ENCODE measurements at regions not wholly inside any gene's neighbourhood (a gene's known extent, or its start where the extent isn't known, plus 50 kb on each side); places are given as distances from the start of the nearest gene placed in this dataset.

DNA sequence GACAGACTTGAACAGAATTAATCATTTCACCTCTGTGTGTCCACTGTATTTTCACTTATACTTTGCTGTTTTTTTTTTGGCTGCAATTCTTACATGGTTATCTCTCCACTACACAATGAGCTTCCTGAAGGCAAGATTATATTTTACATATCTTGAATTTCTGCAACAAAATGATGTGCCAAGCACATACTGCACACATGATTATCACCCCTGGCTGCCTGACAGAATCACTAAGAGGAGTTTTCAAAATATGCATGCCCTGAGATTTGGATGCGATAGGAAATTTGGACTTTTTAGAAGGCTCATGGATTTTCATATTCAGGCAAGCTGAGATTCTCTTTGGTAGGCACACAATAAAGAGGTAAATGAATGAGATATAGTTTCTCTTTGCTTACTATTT is 1162.1 kb upstream of the IGFBP7 start:
- CTCF ChIA-PET, result no interaction called here
- H3K4me1 Mint-ChIP-seq (ENCODE audit: low read depth, unreplicated experiment), result no peaks in the 10 kb centered on the region
- H3K9me3 Mint-ChIP-seq (ENCODE audit: low read depth, unreplicated experiment), result peaks cover 6% of the 10 kb centered on the region
- H3K27ac Mint-ChIP-seq (ENCODE audit: unreplicated experiment), result no peak overlapping the region
- no peaks in the 10 kb centered on the region for H3K27me3 Mint-ChIP-seq (ENCODE audit: unreplicated experiment)
- no peak for DNase-seq
- intact Hi-C loops (cut with micrococcal nuclease; ENCODE audit: unreplicated experiment), result no loop called here
- no peaks in the 10 kb centered on the region for H3K36me3 Mint-ChIP-seq (ENCODE audit: insufficient read depth, unreplicated experiment)
- BruUV-seq (replicated peaks), result no TSS peak
- H3K4me3 Mint-ChIP-seq (ENCODE audit: low read depth, unreplicated experiment), result no peak overlapping the region
- TF ChIP-seq, protein P1, sequence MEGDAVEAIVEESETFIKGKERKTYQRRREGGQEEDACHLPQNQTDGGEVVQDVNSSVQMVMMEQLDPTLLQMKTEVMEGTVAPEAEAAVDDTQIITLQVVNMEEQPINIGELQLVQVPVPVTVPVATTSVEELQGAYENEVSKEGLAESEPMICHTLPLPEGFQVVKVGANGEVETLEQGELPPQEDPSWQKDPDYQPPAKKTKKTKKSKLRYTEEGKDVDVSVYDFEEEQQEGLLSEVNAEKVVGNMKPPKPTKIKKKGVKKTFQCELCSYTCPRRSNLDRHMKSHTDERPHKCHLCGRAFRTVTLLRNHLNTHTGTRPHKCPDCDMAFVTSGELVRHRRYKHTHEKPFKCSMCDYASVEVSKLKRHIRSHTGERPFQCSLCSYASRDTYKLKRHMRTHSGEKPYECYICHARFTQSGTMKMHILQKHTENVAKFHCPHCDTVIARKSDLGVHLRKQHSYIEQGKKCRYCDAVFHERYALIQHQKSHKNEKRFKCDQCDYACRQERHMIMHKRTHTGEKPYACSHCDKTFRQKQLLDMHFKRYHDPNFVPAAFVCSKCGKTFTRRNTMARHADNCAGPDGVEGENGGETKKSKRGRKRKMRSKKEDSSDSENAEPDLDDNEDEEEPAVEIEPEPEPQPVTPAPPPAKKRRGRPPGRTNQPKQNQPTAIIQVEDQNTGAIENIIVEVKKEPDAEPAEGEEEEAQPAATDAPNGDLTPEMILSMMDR (IDR thresholded peaks at IDR 0.05; ENCODE audit: unreplicated experiment), result no peak

DNA sequence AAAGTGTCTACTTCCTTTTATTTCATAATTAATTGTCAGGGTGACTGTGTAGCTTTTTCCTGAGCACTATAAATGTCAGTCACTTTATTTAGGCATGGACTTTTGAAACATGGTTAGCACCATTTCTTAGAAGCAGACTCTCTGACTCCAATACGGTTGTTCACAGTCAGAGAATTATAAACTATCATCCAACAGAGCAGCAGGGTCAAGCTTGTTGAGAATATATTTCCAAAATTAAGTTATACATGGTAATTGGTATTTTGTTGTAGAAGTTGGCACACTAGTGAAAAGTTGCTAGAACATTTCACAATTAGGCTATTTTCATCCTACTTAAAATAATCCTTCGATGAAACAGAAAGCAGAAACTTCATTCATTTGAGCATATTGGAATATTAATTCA is 1155.5 kb upstream of the IGFBP7 start:
- no peak for DNase-seq
- peaks cover 4% of the 10 kb centered on the region for H3K9me3 Mint-ChIP-seq (ENCODE audit: low read depth, unreplicated experiment)
- H3K27me3 Mint-ChIP-seq (ENCODE audit: unreplicated experiment), result no peaks in the 10 kb centered on the region
- no peaks in the 10 kb centered on the region for H3K36me3 Mint-ChIP-seq (ENCODE audit: insufficient read depth, unreplicated experiment)
- CTCF ChIA-PET, result no interaction called here
- H3K27ac Mint-ChIP-seq (ENCODE audit: unreplicated experiment), result no peak overlapping the region
- no TSS peak for BruUV-seq (replicated peaks)
- TF ChIP-seq, protein P1 (IDR thresholded peaks at IDR 0.05; ENCODE audit: unreplicated experiment), result no peak
- intact Hi-C loops (cut with micrococcal nuclease; ENCODE audit: unreplicated experiment), result no loop called here
- H3K4me3 Mint-ChIP-seq (ENCODE audit: low read depth, unreplicated experiment), result no peak overlapping the region
- no peaks in the 10 kb centered on the region for H3K4me1 Mint-ChIP-seq (ENCODE audit: low read depth, unreplicated experiment)

DNA sequence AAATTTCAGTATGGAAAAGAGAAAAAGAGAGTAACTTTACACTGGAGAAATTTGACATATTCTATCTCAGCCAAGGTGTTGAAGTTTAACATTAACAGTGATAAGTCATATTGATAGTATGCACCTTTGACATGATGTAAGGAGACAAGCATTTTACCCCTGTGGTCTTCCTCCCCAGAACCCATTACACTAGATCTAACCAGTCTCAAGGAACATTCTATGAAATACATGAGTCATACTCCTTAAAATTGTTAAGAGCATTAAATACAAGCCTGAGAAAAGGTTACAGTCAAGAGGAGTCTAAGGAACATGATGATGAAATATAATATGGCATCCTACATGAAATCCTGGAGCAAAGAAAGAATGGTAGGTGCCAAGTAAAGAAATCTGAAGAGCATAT is 1151.3 kb upstream of the IGFBP7 start:
- no TSS peak for BruUV-seq (replicated peaks)
- Mint-ChIP-seq H3K4me1 (ENCODE audit: low read depth, unreplicated experiment) (no peaks in the 10 kb centered on the region), H3K27ac (ENCODE audit: unreplicated experiment) (no peak overlapping the region), H3K9me3 (ENCODE audit: low read depth, unreplicated experiment) (peaks cover 2% of the 10 kb centered on the region), H3K36me3 (ENCODE audit: insufficient read depth, unreplicated experiment) (no peaks in the 10 kb centered on the region), H3K27me3 (ENCODE audit: unreplicated experiment) (no peaks in the 10 kb centered on the region), H3K4me3 (ENCODE audit: low read depth, unreplicated experiment) (no peak overlapping the region)
- no peak for DNase-seq
- TF ChIP-seq, protein P1 (IDR thresholded peaks at IDR 0.05; ENCODE audit: unreplicated experiment), result no peak
- intact Hi-C loops (cut with micrococcal nuclease; ENCODE audit: unreplicated experiment), result no loop called here
- CTCF ChIA-PET, result no interaction called here

DNA sequence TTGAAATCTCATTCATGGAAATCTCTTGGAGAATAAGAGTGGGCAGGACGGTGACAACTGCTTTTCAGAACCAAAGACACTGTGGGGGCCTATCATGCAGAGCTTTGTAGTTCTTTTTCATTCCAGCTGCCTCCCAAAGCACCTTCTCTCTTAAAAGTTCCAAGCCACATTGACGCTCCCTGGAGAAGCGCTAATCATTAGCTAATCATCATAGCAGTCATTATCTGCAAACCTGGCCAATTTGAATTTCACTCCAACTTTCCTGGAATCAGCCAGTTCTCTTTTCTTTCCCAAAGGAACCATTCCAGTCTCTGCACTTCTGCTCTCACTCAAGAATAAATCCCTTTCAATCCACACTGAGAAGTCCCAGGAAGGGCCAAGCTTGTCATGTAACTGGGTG is 1144.1 kb upstream of the IGFBP7 start:
- TF ChIP-seq, protein P1 (IDR thresholded peaks at IDR 0.05; ENCODE audit: unreplicated experiment), result no peak
- H3K4me3 Mint-ChIP-seq (ENCODE audit: low read depth, unreplicated experiment), result no peak overlapping the region
- no peaks in the 10 kb centered on the region for H3K4me1 Mint-ChIP-seq (ENCODE audit: low read depth, unreplicated experiment)
- H3K9me3 Mint-ChIP-seq (ENCODE audit: low read depth, unreplicated experiment), result peaks cover 7% of the 10 kb centered on the region
- no peaks in the 10 kb centered on the region for H3K36me3 Mint-ChIP-seq (ENCODE audit: insufficient read depth, unreplicated experiment)
- intact Hi-C loops (cut with micrococcal nuclease; ENCODE audit: unreplicated experiment), result no loop called here
- no peaks in the 10 kb centered on the region for H3K27me3 Mint-ChIP-seq (ENCODE audit: unreplicated experiment)
- no peak for DNase-seq
- CTCF ChIA-PET, result no interaction called here
- H3K27ac Mint-ChIP-seq (ENCODE audit: unreplicated experiment), result no peak overlapping the region
- BruUV-seq (replicated peaks), result no TSS peak

DNA sequence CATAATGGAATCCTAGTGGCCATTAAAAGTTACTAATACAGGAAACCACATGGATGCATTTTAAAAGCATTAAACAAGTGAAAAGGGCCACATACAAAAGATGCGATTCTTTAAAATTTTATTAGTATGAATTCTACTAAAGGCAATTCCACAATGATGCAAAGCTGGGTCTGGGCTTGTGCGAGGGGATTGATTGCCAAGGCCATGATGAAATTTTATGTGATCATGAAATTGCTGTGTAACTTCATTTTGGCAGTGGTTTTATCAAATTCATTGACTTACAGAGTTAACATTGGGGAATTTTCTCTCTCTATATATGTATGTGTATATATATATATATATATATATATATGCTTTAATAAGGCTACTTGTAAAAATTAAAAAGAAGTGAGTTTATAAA is 1142.5 kb upstream of the IGFBP7 start:
- no peaks in the 10 kb centered on the region for H3K27me3 Mint-ChIP-seq (ENCODE audit: unreplicated experiment)
- no peak for DNase-seq
- intact Hi-C loops (cut with micrococcal nuclease; ENCODE audit: unreplicated experiment), result no loop called here
- TF ChIP-seq, protein P1 (IDR thresholded peaks at IDR 0.05; ENCODE audit: unreplicated experiment), result no peak
- no peak overlapping the region for H3K27ac Mint-ChIP-seq (ENCODE audit: unreplicated experiment)
- H3K4me1 Mint-ChIP-seq (ENCODE audit: low read depth, unreplicated experiment), result no peaks in the 10 kb centered on the region
- H3K9me3 Mint-ChIP-seq (ENCODE audit: low read depth, unreplicated experiment), result peaks cover 10% of the 10 kb centered on the region
- CTCF ChIA-PET, result no interaction called here
- BruUV-seq (replicated peaks), result no TSS peak
- H3K36me3 Mint-ChIP-seq (ENCODE audit: insufficient read depth, unreplicated experiment), result no peaks in the 10 kb centered on the region
- no peak overlapping the region for H3K4me3 Mint-ChIP-seq (ENCODE audit: low read depth, unreplicated experiment)

Measured in Calu3 (cell line).